GM20431 (cell line): ENCODE measurements at regions not wholly inside any gene's neighbourhood (a gene's known extent, or its start where the extent isn't known, plus 50 kb on each side); places are given as distances from the start of the nearest gene placed in this dataset.
"Not testable (repeated sequence)": the region's sequence is repeated elsewhere in the genome, so short reads cannot be mapped to it uniquely, and the experiment has no call there.

Source experiments
- in situ Hi-C: fragments of 300-500 bp; cut with MseI, MboI; formaldehyde crosslinking; loops from one replicate; pipeline ENCODE4 v1.15.0; 2020; ENCODE audit warnings: low sequenced_read_pairs; ENCODE audit not compliant: unreplicated experiment

DNA sequence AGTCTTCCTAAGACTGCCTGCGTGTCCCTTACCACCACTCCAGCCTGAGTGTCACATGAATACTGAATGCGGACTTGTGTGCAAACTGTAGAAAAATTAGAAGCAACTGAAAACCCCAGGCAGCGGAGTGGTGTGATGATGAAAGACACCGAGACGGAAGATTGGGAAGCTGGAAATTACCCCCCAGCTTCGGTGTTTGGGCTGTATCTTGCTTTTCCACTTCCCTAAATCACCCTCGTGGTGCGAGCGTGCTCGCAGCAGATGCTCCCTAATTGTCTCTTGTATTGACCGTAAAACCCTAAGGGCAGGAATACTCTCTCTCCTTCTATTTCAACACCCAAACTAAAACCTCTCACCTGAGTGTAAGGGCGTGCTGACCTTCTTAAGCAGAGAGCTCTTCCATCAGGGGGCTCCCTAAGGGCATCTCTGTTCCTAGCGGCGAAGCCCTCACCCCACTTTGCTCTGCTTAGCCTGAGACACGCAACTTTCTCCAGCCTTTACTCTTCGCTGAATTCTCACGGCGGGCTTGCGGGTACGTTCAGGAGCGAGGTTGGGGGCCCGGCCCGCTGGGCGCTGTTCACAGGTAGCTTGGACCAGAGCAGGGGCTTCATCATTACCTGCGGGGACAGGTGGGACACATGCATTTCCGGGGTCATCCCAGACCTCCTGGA lies 62.4 kb downstream of the CRYBB2 start:
- in situ Hi-C loops = no loop called here

DNA sequence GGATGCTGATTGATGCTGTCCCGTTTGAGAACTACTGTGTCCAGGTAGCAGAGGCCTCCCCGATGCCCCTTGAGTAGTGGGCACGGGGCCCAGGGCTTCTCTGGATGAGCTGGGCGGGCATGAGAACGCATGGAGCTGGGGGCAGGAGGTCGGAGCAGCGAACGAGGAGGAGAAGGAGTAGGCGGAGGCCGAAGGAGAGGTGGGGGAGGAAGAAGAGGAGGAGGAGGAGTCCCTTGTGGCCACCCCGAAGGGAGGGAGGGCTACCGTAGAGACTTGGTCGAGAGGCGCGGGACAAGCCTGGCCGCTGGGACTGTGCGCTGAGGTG lies 62.9 kb downstream of the CRYBB2 start:
- in situ Hi-C loops = no loop called here

DNA sequence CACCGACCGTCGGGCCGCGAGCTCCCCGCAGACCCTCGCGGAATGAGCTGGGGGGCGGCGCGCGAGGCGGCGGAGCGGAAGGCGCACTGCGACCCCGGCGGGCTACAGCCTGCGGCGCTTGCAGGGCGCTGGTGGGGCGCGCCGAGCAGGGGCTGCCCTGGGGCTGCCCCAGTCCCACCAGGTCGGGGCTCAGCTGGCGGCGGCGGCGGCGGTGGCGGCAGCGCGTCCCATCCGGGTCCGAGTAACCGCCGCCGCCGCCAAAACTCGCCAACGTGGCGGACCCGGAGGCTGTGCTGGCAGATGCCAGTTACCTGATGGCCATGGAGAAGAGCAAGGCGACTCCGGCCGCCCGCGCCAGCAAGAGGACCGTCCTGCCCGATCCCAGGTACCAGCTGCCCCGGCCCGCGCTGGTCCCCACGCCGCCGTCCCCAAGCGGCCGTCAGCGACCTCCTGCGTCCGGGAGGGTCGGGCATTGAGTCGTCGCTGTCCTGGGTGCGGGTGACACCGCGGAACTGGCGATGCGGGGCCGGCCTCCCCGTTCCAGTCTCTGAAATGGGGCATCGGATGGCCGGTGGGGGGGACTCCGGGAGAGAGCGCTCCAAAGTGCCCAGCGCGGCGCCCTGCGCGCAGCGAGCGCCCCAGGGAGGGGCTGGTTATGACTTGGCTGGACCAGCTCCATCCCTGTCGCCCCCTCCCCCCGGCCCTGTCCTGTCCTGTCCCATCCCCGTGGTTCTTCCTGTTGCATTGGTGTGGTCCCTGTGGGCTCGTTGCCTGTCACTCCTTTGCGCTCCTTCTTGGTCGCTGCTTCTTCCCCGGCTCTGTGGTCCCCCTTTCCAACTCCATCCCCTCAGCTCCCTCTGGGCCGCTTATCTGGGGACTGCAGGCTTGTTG lies 63.5 kb downstream of the CRYBB2 start:
- in situ Hi-C loops = no loop called here

DNA sequence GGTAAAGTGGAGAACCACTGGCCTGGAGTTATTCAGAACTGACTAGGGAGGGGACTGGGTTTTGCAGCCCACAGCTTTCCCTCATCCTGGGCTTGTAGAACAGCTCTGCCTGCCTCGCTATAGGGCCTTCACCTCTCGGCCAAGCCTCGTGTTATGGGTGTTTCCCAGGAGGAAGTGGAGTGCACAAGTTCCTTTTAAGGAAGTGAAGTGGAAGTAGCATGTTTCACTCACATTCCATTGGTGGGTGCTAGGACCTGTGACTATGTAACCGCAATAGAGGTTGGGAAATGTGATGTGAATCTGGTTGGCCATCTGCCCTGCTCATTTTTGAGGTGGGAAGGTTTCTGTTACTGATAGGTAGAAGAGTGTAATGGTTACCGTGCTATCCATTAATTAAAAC lies 69.0 kb downstream of the CRYBB2 start:
- in situ Hi-C loops = not testable (repeated sequence)

DNA sequence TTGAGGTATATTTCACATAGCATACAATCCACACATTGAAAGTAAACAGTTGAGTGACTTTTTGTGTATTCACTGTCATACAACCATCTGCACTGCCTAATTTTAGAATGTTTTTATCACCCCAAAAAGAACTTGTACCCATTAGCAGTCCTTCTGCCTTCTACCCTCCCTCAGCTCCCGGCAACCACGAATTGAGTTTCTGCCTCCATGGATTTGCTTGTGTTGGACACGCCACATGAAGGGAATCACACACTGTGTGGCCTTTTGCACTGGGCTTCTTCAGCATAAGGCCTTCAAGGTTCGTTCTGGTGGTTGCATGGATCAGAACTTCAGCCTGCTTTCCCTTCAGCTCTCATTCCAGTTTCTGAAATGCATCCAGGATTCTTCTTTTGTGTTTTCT lies 82.5 kb downstream of the CRYBB2 start:
- in situ Hi-C loops = not testable (repeated sequence)

DNA sequence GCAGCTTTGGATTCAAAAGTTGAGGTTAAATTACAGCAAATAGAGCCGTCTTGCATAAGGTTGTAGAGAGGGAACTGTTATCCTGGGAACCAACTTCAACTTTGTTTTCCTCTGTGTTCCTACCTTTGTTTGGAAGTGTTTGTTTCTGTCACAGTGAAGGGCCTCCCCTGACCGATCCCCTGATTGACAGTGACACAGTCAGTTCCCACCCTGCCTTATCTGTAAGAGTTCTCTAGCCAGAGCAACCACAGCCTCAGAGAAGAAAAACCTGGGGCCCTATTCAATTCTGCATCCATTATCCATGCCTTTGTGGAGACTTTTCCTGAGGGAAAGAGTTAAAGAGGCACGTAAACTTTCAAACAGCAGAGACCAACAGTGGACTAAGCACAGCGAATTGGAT lies 90.1 kb downstream of the CRYBB2 start:
- in situ Hi-C loops = not testable (repeated sequence)

DNA sequence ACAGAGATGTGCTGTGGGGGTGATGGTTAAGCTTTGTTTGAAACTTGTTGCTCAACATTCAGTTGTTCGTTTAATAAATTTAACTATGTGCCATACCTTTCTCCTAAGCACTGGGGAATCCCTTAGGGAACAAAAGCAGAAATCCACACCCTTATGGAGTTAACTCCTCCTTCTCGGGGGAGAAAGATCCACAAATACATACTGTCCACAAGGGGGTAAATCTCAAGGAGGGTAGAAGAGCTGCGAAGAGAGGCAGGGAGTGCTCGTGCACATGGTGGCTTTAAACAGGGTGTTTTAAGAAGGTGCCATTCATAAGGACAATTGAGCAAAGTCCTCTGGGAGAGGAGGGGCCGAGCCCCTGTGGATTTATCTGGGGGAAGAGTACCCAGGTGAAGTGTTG lies 92.5 kb downstream of the CRYBB2 start:
- in situ Hi-C loops = not testable (repeated sequence)

DNA sequence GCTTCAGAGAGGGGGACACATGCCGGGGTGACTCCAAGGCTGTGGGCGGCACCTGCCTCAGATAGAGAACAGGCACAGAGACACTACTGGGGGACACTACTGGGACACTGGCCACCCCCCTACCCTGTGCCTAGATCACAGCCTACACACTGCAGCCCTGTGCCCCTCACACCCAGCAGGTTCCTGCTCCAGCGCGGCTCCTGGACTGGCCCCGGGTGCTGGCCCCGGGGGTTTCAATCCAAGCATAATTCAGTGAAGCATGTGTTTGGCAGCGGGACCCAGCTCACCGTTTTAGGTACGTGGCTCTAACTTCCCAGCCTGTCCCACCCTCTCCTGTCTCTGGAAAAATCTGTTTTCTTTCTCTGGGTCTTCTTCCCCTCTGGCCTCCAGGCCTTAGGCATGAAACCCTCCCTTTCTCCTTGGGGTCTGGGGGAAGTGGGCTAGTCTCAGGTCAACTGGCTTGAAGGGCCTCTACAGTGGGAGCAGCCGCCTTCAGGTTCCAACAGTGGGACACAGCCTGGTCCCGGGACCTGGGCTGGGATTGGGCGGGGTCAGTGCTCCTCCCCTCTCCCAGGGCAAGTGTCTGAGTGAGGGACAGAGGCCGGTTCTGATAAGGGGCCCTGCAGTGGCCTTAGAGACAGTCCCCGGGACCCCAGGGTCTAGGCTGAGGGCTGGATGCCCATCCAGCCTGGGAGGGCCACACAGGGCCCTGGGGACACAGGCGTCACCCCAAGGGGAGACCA lies 98.8 kb downstream of the CRYBB2 start:
- in situ Hi-C loops = no loop called here

DNA sequence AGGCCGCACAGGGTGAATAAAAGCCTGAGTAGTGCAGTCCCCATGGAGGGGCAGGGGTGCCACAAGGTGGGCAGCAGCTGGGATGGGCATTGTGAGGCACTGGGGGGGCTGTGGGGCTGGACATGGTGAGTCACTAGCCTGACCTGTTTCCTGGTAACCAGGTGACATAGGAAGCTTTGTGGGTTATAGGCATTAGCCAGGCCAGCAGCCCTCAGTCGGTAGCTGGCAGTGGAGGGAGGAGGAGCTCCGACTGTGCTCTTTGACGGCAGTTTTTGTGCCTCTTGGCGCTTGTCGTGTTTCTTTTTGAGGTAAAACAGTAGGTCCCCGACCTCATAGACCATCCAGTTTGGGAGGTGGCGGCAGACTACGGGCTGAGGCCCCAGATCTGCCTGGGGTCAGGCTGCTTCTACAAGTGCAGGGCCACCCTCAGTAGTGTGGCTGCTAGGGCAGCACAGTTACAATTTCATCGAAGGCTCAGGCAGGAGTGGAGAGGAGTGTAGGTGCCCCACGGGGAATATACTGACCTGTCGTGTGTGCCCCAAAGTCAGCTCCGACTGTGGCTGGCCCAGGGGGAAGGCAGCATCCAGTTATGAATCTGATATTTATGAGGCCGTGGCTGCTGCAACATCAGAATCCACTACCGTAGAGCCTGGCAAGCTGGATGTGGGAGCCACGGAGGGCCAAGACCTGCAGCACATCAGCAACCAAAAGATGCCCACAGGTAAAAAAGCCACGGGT lies 107.7 kb downstream of the CRYBB2 start:
- in situ Hi-C loops = no loop called here

DNA sequence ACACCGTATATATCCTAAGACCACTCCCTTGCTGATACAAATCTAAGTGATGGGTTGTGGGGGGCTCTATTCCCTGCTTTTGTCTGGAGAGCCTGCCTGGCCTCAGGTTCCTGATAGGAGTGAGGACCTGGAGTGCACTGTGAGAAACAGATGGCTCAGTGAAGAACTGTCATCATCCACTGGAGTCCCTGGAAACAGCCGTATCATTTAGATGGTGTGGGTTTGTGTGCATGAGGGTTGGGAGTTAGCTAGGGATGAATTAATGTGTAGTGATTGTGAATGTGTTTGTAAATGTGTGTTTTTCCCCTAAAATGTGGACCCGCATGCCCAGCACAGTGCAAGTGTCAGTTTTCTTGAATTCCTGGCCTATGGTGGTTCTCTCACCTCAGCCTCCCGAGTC lies 111.6 kb downstream of the CRYBB2 start:
- in situ Hi-C loops = no loop called here

DNA sequence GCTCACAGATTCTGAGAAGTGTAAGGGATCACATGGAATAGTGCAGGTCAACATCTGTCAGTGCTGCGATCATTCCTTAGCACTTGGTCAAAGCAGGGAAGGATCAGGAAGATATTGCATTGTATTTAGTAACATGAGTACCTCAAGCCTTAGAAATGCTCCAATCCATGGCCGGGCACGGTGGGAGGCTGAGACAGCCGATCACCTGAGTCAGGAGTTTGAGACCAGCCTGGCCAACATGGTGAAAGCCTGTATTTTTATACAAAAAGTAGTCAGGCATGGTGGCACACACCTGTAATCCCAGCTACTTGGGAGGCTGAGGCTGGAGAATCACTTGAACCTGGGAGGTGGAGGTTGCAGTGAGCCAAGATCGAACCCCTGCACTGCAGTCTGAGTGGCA lies 112.5 kb downstream of the CRYBB2 start:
- in situ Hi-C loops = not testable (repeated sequence)

DNA sequence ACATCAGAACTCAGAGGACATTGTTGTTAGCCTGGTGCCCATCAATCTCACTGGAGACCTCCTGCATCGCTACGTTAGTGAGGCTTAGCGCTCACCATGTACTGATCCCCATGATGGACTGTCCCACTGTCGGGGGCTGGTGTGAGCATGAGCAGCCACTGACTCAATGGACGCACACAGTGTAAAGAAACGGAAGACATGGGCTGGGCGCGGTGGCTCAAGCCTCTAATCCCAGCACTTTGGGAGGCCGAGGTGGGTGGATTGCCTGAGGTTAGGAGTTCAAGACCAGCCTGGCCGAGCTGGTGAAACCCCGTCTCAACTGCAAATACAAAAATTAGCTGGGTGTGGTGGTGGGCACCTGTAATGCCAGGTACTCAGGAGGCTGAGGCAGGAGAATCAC lies 112.9 kb downstream of the CRYBB2 start:
- in situ Hi-C loops = no loop called here

DNA sequence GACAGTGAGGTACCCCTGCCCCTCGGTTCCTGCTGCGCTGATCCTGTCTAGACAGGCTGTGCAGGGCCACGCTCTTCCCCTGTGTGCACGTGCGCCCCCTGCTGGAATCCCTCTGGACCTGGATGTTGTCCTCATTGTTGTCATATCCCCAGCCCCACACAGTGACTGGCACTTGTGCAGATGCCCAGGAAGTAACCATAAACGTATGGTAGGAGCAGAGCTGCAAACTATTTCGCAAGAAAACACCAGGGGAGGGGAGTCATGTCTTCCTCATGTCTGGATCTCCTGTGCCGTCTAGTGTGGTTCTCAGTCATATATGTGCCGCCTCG lies 114.7 kb downstream of the CRYBB2 start:
- in situ Hi-C loops = no loop called here

DNA sequence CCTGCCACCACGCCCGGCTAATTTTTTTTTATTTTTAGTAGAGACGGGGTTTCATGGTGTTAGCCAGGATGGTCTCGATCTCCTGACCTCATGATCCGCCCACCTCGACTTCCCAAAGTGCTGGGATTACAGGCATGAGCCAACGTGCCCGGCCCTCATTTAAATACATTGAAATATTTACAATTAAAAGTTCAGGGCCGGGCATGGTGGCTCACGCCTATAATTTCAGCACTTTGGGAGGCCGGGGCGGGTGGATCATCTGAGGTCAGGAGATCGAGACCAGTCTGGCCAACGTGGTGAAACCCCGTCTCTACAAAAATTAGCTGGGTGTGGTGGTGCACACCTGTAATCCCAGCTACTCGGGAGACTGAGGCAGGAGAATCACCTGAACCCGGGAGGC lies 115.2 kb downstream of the CRYBB2 start:
- in situ Hi-C loops = not testable (repeated sequence)

DNA sequence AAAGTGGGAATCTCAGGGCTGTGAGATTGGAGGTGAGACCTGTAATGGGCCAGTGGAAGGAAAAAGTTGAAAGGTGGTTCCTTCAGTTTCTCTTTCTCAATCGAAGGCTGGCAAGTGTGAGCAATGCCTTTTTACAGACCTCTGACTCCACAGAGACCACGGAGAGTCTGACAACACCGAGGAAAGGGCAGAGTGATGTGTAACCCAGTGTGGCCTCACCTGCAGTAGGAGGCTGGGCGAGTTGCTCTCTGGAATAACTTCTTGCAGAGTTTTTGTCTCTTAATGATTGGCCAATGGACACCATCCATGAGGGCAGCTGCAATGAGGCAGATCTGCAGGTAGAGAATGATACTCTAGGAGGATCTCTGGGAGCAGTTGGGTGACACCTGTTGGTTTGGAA lies 115.8 kb downstream of the CRYBB2 start:
- in situ Hi-C loops = not testable (repeated sequence)

DNA sequence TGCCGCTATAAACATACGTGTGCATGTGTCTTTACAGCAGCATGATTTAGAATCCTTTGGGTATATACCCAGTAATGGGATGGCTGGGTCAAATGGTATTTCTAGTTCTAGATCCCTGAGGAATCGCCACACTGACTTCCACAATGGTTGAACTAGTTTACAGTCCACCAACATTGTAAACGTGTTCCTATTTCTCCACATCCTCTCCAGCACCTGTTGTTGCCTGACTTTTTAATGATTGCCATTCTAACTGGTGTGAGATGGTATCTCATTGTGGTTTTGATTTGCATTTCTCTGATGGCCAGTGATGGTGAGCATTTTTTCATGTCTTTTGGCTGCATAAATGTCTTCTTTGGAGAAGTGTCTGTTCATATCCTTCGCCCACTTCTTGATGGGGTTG lies 121.1 kb downstream of the CRYBB2 start:
- in situ Hi-C loops = not testable (repeated sequence)

DNA sequence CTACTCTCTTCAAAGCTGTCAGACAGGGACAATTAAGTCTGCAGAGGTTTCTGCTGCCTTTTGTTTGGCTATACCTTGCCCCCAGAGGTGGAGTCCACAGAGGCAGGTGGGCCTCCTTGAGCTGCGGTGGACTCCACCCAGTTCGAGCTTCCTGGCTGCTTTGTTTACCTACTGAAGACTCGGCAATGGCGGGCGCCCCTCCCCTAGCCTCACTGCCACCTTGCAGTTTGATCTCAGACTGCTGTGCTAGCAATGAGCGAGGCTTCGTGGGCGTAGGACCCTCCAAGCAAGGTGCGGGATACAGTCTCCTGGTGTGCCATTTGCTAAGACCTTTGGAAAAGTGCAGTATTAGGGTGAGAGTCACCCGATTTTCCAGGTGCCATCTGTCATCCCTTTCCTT lies 124.9 kb downstream of the CRYBB2 start:
- in situ Hi-C loops = not testable (repeated sequence)

DNA sequence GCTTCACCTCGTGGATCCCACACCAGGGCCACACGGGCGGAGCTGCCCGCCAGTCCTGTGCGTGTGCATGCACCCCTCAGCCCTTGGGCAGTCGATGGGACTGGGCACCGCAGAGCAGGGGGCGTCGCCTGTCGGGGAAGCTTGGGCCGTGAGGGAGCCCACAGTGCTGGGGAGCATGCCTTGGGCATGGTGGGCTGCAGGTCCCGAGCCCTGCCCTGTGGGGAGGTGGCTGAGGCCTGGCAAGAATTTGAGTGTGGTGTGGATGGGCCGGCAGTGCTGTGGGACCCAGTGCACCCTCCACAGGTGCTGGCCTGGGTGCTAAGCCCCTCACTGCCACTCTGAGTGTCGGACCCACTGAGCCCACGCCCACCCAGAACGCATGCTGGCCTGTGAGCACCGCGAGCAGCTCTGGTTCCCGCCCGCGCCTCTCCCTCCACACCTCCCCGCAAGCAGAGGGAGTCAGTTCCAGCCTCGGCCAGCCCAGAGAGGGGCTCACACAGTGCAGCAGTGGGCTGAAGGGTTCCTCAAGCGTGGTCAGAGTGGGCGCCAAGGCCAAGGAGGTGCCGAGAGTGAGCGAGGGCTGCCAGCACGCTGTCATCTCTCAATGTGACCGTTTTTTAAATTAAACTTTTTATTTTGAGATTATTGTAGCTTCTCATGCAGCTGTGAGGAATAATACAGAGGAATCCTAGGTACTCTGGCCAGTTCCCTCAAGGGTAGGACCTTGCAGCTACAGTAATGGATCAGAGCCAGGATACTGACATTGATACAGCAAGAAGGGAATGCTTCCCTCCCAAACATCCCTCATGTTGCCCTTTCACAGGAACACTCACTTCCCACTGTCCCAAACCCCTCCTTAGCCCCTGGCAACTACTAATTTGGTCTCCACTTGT lies 127.7 kb downstream of the CRYBB2 start:
- in situ Hi-C loops = no loop called here

DNA sequence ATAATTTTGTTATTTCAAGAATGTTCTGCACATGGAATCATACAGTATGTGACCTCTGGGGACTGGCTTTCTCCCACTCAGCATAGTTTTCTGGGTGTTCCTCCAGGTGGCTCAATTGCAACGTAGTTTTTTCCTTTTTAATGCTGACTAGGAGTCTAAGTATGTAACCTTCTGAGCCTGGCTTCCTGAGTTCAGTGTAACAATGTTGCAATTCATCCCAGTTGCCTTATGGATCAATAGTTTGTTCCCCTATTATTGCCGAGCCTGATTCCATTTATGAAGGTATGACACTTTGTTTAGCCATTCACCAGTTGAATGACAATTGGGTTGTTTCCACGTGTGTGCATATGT lies 128.3 kb downstream of the CRYBB2 start:
- in situ Hi-C loops = no loop called here

DNA sequence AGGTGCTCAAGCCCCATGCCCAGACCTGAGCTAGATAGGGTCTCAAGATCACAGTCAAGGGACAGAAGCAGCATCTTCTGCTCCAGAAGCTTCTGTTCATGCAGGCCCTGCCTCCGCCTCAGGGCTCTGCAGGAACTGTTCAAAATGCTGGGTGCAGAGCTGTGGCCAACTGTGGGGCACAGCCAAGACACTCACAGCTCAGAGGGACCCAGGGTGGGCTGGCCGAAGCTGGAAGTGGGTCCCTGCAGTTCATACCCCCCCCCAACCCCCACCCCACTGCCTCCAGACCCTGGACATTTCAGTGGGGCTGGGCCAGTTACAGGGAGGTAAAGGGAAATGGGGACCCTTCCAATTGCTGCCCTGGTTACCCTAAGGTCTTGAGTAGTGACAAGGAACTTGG lies 129.0 kb downstream of the CRYBB2 start:
- in situ Hi-C loops = no loop called here
